ENCODE measurements at regions not wholly inside any gene's neighbourhood (a gene's known extent, or its start where the extent isn't known, plus 50 kb on each side); places are given as distances from the start of the nearest gene placed in this dataset.

GRCh38 chr1:67898033-67898726, 64.9 kb upstream of the GNG12 start:
- Histone ChIP-seq H3K4me3 (no peak overlapping the region), H3K4me1 (no peaks in the 10 kb centered on the region), H3K27ac (no peak overlapping the region), H3K27me3 (no peaks in the 10 kb centered on the region), H3K36me3 (ENCODE audit: low read depth, missing control alignments) (no peaks in the 10 kb centered on the region), H3K9me3 (no peaks in the 10 kb centered on the region)
- DNase-seq = no peak
- intact Hi-C loops (cut with DNase I; ENCODE audit: low total_unique reads) = no loop called here
- TF ChIP-seq CTCF (IDR thresholded peaks at IDR 0.05) (no peak), POLR2A (IDR thresholded peaks at IDR 0.05) (no peak)
- 67 to 74% methylated on average over 4 of the region's 4 CpGs for WGBS, 2 donors

GRCh38 chr1:67897270-67897949, 64.1 kb upstream of the GNG12 start:
- Histone ChIP-seq H3K36me3 (ENCODE audit: low read depth, missing control alignments) (no peaks in the 10 kb centered on the region), H3K4me3 (no peak overlapping the region), H3K9me3 (no peaks in the 10 kb centered on the region), H3K27me3 (no peaks in the 10 kb centered on the region), H3K27ac (no peak overlapping the region), H3K4me1 (no peaks in the 10 kb centered on the region)
- TF ChIP-seq POLR2A (IDR thresholded peaks at IDR 0.05) (no peak), CTCF (IDR thresholded peaks at IDR 0.05) (no peak)
- 55 to 64% methylated on average over 9 of the region's 9 CpGs for WGBS, 2 donors
- intact Hi-C loops (cut with DNase I; ENCODE audit: low total_unique reads) = no loop called here
- DNase-seq = no peak

- no peaks in the 10 kb centered on the region for H3K4me1 ChIP-seq
- no peaks in the 10 kb centered on the region for H3K9me3 ChIP-seq
- H3K4me3 ChIP-seq = no peak overlapping the region
- intact Hi-C loops (cut with DNase I; ENCODE audit: low total_unique reads) = no loop called here
- H3K27ac ChIP-seq = no peak overlapping the region
- TF ChIP-seq CTCF (IDR thresholded peaks at IDR 0.05) (no peak), POLR2A (IDR thresholded peaks at IDR 0.05) (no peak)
- DNase-seq = no peak
- H3K36me3 ChIP-seq (ENCODE audit: low read depth, missing control alignments) = no peaks in the 10 kb centered on the region
- no peaks in the 10 kb centered on the region for H3K27me3 ChIP-seq
- 85 to 86% methylated on average over 6 of the region's 6 CpGs for WGBS, 2 donors
These were observed 63.6 kb upstream of the GNG12 start for GRCh38 chr1:67896826-67897225.

GRCh38 chr1:67894981-67895735, 61.9 kb upstream of the GNG12 start:
- no peaks in the 10 kb centered on the region for H3K9me3 ChIP-seq
- H3K27me3 ChIP-seq = no peaks in the 10 kb centered on the region
- intact Hi-C loops (cut with DNase I; ENCODE audit: low total_unique reads) = no loop called here
- WGBS, 2 donors = 92% methylated on average over 4 of the region's 4 CpGs
- H3K36me3 ChIP-seq (ENCODE audit: low read depth, missing control alignments) = no peaks in the 10 kb centered on the region
- H3K4me1 ChIP-seq = no peaks in the 10 kb centered on the region
- DNase-seq = no peak
- TF ChIP-seq POLR2A (IDR thresholded peaks at IDR 0.05) = no peak
- no peak for TF ChIP-seq CTCF (IDR thresholded peaks at IDR 0.05)
- H3K4me3 ChIP-seq = no peak overlapping the region
- no peak overlapping the region for H3K27ac ChIP-seq
